GM19099 (cell line): ENCODE measurements at regions not wholly inside any gene's neighbourhood (a gene's known extent, or its start where the extent isn't known, plus 50 kb on each side); places are given as distances from the start of the nearest gene placed in this dataset.

ENCODE experiments used
- POLR2A ChIP-seq: IDR thresholded peaks from 3 replicates; pipeline ENCODE4 v1.6.1; 2011; ENCODE audit warnings: low read depth; ENCODE audit not compliant: insufficient read length; ENCODE audit errors: extremely low read depth

GRCh38 chr2:43011158-43011491, 215.3 kb downstream of the ZFP36L2 start:
- TF ChIP-seq POLR2A = no peak

- TF ChIP-seq POLR2A = no peak
These were observed 215.8 kb downstream of the ZFP36L2 start for GRCh38 chr2:43010438-43011157.

GRCh38 chr2:43009448-43009847, 217.0 kb downstream of the ZFP36L2 start:
- TF ChIP-seq POLR2A = no peak

- TF ChIP-seq POLR2A = no peak
These were observed 216.0 kb upstream of the HAAO start for GRCh38 chr2:43008388-43008787.

- no peak for TF ChIP-seq POLR2A
These were observed 215.5 kb upstream of the HAAO start for GRCh38 chr2:43007901-43008300.

GRCh38 chr2:43006834-43007543, 214.6 kb upstream of the HAAO start:
- no peak for TF ChIP-seq POLR2A

- no peak for TF ChIP-seq POLR2A
These were observed 213.8 kb upstream of the HAAO start for GRCh38 chr2:43005975-43006833.

GRCh38 chr2:43005245-43005974, 213.0 kb upstream of the HAAO start:
- TF ChIP-seq POLR2A = no peak

GRCh38 chr2:43004879-43005244, 212.5 kb upstream of the HAAO start:
- no peak for TF ChIP-seq POLR2A

GRCh38 chr2:43003702-43004101, 211.3 kb upstream of the HAAO start:
- TF ChIP-seq POLR2A = no peak

GRCh38 chr2:43001787-43002468, 209.5 kb upstream of the HAAO start:
- TF ChIP-seq POLR2A = no peak

GRCh38 chr2:43001055-43001378, 208.6 kb upstream of the HAAO start:
- TF ChIP-seq POLR2A = no peak

- peak; percentile 15 for TF ChIP-seq POLR2A
These were observed 208.1 kb upstream of the HAAO start for GRCh38 chr2:43000242-43001054.

GRCh38 chr2:42999856-43000241, 207.5 kb upstream of the HAAO start:
- no peak for TF ChIP-seq POLR2A
